Fibroblast of skin of right quadriceps (primary cell): ENCODE measurements at regions not wholly inside any gene's neighbourhood (a gene's known extent, or its start where the extent isn't known, plus 50 kb on each side); places are given as distances from the start of the nearest gene placed in this dataset.
"Not testable (repeated sequence)": the region's sequence is repeated elsewhere in the genome, so short reads cannot be mapped to it uniquely, and the experiment has no call there.

ENCODE experiments used
- DNase-seq: peaks from one replicate; pipeline ENCODE4 v3.0.0-alpha.2; 2013

GRCh38 chr5:85173469-85173868, 788.8 kb upstream of the EDIL3 start:
- no peak for DNase-seq

- no peak for DNase-seq
These were observed 797.7 kb upstream of the EDIL3 start for GRCh38 chr5:85182344-85182743.

GRCh38 chr5:85204289-85204688, 819.6 kb upstream of the EDIL3 start:
- DNase-seq: no peak

DNA sequence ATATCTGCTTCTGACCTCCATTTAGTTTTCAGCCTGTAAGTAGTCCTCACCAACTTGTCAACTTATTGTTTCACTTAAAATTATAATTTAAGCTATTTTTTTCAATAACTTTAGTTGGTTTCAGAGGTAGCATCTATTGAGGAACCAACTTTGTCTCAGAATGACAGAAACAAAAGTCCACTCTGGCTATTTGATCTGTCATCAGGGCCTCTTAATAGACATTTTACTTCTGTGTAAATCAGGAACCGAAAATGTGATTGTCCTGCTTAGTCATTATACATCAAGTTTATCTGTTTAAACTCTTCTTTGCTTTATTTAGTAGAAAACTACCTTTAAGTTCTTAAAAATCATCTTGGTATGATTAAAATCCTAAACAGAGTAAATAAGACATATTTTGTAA, 820.8 kb upstream of the EDIL3 start:
- DNase-seq: no peak

- no peak for DNase-seq
These were observed 840.7 kb upstream of the EDIL3 start for GRCh38 chr5:85225388-85225787.

- DNase-seq: no peak
These were observed 864.5 kb upstream of the EDIL3 start for GRCh38 chr5:85249204-85249603.

GRCh38 chr5:85263125-85263524, 878.4 kb upstream of the EDIL3 start:
- no peak for DNase-seq

- DNase-seq: no peak
These were observed 882.0 kb upstream of the EDIL3 start for GRCh38 chr5:85266692-85267091.

- DNase-seq: no peak
These were observed 883.5 kb upstream of the EDIL3 start for GRCh38 chr5:85268194-85268593.

- DNase-seq: no peak
These were observed 893.5 kb upstream of the EDIL3 start for GRCh38 chr5:85278193-85278592.

- DNase-seq: no peak
These were observed 904.2 kb upstream of the EDIL3 start for GRCh38 chr5:85288914-85289313.

- DNase-seq: no peak
These were observed 908.6 kb upstream of the EDIL3 start for GRCh38 chr5:85293145-85293785.

DNA sequence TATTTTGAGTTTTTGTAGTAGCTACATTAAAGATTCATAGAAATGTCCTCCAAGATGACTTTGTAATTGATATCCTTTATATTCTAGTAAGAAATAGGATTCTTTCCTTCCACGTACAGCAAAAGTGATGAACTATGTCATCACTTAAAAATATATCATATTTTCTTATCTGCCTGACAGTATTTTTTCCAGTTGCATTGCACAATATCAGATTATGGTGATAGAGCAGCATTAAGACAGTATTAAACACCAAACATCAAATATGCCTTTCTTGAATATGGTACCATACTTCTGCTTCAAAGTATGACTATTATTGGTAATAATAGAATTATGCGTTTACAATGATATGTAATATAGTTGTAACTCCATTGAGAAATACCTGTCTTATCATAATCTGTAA, 919.8 kb upstream of the EDIL3 start:
- no peak for DNase-seq

DNA sequence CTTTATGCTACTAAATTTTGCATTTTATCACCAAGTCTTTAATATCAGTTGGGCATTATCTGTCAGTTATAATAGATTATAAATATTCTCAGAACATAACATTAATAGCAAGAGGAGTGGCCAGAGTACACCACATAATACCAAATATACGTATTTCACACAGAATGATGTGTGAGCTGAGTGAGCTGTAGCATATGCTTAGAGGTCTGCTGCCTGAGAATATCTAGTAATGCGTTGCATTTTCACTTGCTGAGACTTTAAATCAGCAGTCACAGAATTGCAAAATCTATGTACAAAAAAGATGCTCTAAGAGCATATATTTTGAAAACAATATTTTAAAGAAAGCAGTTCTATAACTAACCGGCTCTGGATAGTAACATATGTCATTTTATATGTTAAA, 921.1 kb upstream of the EDIL3 start:
- DNase-seq: no peak

DNA sequence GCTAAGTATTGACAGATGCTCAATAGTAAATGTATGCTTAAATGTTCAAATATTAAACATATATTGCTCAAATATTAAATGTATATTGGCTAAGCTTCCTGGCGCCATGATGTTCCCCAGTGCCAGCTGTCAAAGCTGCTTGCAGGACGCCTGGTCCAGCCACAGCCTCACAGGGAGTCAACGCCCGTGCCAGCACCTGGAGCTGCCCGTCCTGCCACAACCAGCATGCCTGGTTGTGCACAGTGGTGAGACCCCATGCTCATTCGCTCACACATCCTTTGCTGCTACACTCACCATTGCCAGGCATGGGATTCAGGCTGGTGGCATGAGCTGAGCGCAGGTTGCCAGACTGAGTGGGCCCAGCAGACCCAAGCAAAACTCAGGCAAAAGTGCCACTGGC, 926.9 kb upstream of the EDIL3 start:
- no peak for DNase-seq

GRCh38 chr5:85320495-85320894, 935.8 kb upstream of the EDIL3 start:
- no peak for DNase-seq

DNA sequence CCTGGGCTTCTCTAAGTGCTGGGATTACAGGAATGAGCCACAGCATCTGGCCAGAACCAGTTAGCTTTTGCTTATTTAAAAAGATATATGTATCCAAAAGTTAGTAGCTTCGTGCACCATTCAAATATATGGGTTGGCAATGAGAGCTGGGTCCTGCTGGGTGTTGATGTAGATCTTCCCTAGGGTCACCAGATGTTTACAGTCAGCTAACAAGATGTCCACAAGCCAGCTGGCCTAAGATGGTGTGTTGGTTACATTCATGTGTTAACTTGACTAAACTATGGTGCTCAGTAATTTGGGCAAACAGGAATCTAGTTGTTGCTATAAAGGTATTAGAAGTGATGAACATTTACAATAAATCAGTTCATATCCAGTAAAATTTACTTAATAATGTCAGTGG, 948.6 kb upstream of the EDIL3 start:
- DNase-seq: no peak

DNA sequence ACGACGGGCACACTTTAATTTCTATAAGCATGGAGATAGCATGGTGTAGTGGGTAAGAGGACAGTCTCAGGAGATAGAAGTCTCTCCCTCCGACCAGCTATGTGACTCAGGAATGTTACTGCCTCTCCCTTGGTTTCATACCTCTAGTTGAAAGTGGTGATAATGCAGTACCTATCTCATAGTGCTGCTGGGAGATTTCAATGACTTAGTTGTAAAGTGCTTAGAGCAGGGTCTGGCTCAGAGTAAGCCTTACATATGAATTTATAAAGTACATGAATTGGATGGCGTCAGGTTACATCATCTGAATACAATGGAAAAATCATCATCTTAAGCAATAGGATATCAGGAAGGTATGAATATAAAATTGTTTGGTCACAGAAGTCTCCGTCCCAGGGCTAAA, 952.8 kb upstream of the EDIL3 start:
- no peak for DNase-seq

DNA sequence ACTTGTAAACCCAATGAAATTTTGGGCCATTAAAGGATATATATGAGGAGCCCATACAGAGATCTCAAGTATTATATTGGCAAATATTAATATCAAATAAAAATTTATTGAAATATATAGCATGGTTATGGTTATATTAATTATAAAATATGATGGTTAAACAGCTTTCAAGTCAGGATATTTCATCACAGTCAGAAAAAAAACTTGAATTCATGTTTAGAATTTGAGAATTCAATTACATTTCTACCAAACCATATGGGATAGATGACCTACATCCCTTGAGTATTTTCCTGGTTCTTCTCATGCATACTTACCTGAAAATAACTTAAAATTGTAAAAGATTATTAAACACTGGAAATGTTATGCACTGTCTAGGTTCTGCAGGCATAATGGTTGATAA, 956.1 kb upstream of the EDIL3 start:
- DNase-seq: no peak

DNA sequence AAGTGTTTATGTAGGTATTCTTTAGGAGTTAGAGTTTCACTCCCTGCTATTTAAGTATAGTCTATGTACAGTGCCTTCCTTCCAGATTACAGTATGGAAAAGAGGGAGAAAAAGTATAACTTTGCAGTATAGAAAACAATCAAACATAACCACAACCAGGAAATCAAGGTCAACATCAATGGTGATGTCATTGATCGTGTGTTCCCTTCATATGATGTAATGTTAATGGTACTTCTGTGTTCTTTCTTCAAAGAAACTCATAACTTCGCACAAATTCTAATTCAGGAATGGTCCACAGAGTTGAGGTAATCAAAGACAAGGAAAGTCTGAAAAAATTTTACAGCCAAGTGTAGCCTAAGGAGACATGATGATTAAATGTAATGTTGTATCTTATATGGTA, 961.1 kb upstream of the EDIL3 start:
- DNase-seq: no peak

GRCh38 chr5:85357309-85357708, 972.6 kb upstream of the EDIL3 start:
- DNase-seq: no peak

DNA sequence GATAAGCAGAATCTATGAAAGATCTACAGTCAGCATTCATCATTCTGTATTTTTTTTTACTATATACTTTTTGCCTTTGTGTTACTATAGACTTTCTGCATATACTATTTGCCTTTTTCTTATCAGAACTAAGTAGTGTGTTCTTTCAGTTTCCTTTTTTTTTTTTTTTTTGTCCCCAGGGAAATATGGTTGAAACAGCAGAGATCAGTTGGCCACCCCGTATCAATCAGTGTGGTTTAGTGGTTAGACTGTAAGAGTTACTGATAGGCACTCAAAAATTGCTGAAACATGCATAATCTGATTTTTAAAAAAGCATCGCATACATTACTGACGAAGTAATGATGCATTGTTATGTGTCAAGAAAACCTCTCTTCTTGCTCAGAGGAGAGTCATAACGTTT, 990.8 kb upstream of the EDIL3 start:
- DNase-seq: no peak

DNA sequence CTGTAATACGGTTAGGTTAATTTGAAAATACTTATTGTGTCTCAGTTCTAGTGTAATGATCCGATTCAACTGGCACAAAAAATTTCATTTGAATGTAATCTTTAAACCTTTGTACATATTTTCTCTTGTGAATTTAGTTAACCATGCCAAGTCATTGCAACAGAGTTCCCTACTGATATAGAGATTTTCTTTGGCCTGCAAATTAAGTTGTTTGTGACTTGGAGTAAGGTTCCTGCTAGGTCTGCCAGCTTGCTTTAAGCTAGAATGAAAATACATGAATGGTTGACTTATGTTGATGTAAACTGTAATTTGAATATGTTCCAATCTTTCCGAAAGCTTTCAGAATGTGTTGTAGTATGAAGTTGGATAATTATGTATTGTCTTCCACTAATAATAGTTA, 1004.1 kb upstream of the EDIL3 start:
- no peak for DNase-seq

GRCh38 chr5:85392309-85392708, 1007.6 kb upstream of the EDIL3 start:
- DNase-seq: not testable (repeated sequence)

DNA sequence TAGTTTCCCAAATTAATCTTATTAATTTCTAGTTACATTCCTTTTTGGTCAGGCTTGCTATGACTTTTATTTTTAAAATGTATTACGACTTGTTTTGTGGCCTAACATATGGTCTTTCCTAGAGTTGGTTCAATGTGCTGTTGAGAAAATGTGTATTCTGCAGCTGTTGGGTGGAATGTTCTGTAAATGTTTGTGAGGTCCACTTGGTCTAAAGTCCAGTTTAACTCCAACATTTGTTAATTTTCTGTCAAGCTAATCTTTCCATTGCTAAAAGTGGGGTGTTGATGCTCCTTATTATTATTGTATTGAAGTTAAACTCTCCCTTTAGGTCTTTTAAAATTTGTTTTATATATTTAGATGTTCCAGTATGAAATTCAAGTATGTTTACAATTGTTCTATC, 1010.8 kb upstream of the EDIL3 start:
- no peak for DNase-seq

DNA sequence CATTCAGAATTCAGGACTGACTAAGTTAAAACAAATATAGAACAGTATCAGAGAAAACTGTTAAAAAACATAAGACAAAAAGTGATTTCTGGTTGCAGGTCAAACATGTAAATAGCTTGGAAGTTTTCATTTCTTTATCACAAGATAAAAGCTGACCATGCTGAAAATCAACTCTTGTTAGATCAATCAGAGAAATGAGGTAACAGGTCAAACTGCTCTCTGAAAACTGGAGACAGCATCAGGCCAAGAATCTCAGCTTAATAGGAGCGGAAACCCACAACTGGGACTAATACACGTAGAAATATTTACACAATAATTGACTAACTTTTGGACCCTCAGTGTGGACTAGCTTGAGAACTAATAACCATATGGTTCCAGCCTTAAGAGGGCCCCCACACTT, 1012.8 kb upstream of the EDIL3 start:
- DNase-seq: no peak
